PC-9 (cell line): ENCODE measurements at regions not wholly inside any gene's neighbourhood (a gene's known extent, or its start where the extent isn't known, plus 50 kb on each side); places are given as distances from the start of the nearest gene placed in this dataset.
A peak's percentile ranks its signal among the peaks of the same experiment; 100 is the strongest.

Source experiments
- BruUV-seq: library from RNA; stranded (reverse); fragments of 400-500 nt; replicated peaks from 2 replicates; lab custom pipeline; 2021; lab: Mats Ljungman, UMichigan
- CTCF ChIA-PET: fragments of 300-600 bp; sonication (Branson Sonifier 250); formaldehyde crosslinking; loops from one replicate; lab custom pipeline; 2022; ENCODE audit warnings: antibody characterized with exemption; lab: Charles Lee
- POLR2A ChIA-PET: fragments of 300-600 bp; sonication (Branson Sonifier 250); formaldehyde crosslinking; loops from one replicate; lab custom pipeline; 2022; ENCODE audit warnings: antibody characterized with exemption; ENCODE audit not compliant: unreplicated experiment; lab: Charles Lee
- DNase-seq, 2 experiments: peaks; one replicate each; pipeline versions ENCODE4 v3.0.0 to v3.0.0-alpha.2; 2015 to 2022; ENCODE audit warnings: mixed read lengths in 1 of 2
- H2AFZ ChIP-seq: fragments of 200-600 bp; sonication (generic); 2 replicates; pipeline ENCODE4 v1.8.1; 2017; ENCODE audit warnings: antibody characterized with exemption
- H3F3A ChIP-seq: fragments of 200-600 bp; sonication (generic); 2 replicates; pipeline ENCODE4 v1.8.1; 2017; ENCODE audit warnings: antibody characterized with exemption, mild to moderate bottlenecking, low read depth; ENCODE audit not compliant: insufficient read depth
- H3K27ac ChIP-seq: fragments of 200-600 bp; sonication (generic); 2 replicates; pipeline ENCODE4 v1.6.1; 2016; ENCODE audit warnings: mixed run types
- H3K27me3 ChIP-seq: fragments of 200-600 bp; sonication (generic); 2 replicates; pipeline ENCODE4 v1.6.1; 2016; ENCODE audit warnings: low read depth, mixed run types; ENCODE audit not compliant: insufficient read depth
- H3K36me3 ChIP-seq: fragments of 200-600 bp; sonication (generic); 2 replicates; pipeline ENCODE4 v1.6.1; 2016; ENCODE audit warnings: low read depth, mixed run types
- H3K4me1 ChIP-seq: fragments of 200-600 bp; sonication (generic); replicated peaks from 2 replicates; pipeline ENCODE4 v1.6.1; 2016; ENCODE audit warnings: mixed run types; ENCODE audit not compliant: insufficient read depth
- H3K4me2 ChIP-seq: fragments of 200-600 bp; sonication (generic); 2 replicates; pipeline ENCODE4 v1.6.1; 2017; ENCODE audit warnings: mixed run types
- H3K4me3 ChIP-seq: fragments of 200-600 bp; sonication (generic); 2 replicates; pipeline ENCODE4 v1.6.1; 2016; ENCODE audit warnings: mixed run types
- H3K79me2 ChIP-seq: fragments of 200-600 bp; sonication (generic); 2 replicates; pipeline ENCODE4 v1.6.1; 2017; ENCODE audit warnings: low read depth, mixed run types
- H3K9me2 ChIP-seq: fragments of 200-600 bp; sonication (generic); 2 replicates; pipeline ENCODE4 v1.8.1; 2017; ENCODE audit warnings: mild to moderate bottlenecking; ENCODE audit not compliant: insufficient read depth
- H3K9me3 ChIP-seq: fragments of 200-600 bp; sonication (generic); 2 replicates; pipeline ENCODE4 v1.8.1; 2016; ENCODE audit warnings: low read depth; ENCODE audit not compliant: insufficient read depth
- H4K20me1 ChIP-seq: fragments of 200-600 bp; sonication (generic); 2 replicates; pipeline ENCODE4 v1.8.1; 2017; ENCODE audit not compliant: insufficient read depth
- CTCF ChIP-seq: fragments of 200-600 bp; sonication (generic); conservative IDR thresholded peaks from 2 replicates; pipeline ENCODE4 v1.6.1; 2017; ENCODE audit warnings: mixed run types, antibody characterized with exemption, mild to moderate bottlenecking, moderate library complexity
- EZH2 ChIP-seq: fragments of 200-600 bp; sonication (generic); IDR thresholded peaks from 2 replicates; pipeline ENCODE4 v1.8.0; 2017; ENCODE audit warnings: antibody characterized with exemption, low read depth
- intact Hi-C: fragments of 100-400 bp; cut with micrococcal nuclease; formaldehyde crosslinking; loops from one replicate; pipeline ENCODE4 v1.10.0; 2022; ENCODE audit not compliant: unreplicated experiment

GRCh38 chr4:147368948-147369347 lies 111.9 kb upstream of the EDNRA start:
- TF ChIP-seq EZH2 (no peak), CTCF (no peak)
- Histone ChIP-seq H3K9me3 (peaks cover 5% of the 10 kb centered on the region; the same call in 1 of the 2 replicates), H3K4me3 (no peak overlapping the region), H3K4me2 (no peak overlapping the region), H3K27ac (no peak overlapping the region), H3K4me1 (peaks cover 20% of the 10 kb centered on the region), H3K27me3 (no peaks in the 10 kb centered on the region), H2AFZ (no peak overlapping the region), H3K9me2 (no peaks in the 10 kb centered on the region), H3F3A (no peaks in the 10 kb centered on the region), H4K20me1 (no peaks in the 10 kb centered on the region), H3K79me2 (no peaks in the 10 kb centered on the region), H3K36me3 (no peaks in the 10 kb centered on the region)
- no TSS peak for BruUV-seq
- intact Hi-C loops, result no loop called here
- POLR2A ChIA-PET, result no interaction called here
- no peak for DNase-seq
- CTCF ChIA-PET, result no interaction called here

- no peaks in the 10 kb centered on the region for H3K9me2 ChIP-seq
- 0 out of 2 replicates have a peak overlapping the region, but pooled peaks have one; percentile 58 for H2AFZ ChIP-seq
- ChIA-PET CTCF (no interaction called here), POLR2A (interaction anchor here (0.6 to 0.7 kb wide), 2 partner anchors 223 to 252 kb away, joined by 3 to 15 read pairs; no protein-coding TSS in a partner anchor)
- H3K4me2 ChIP-seq, result no peak overlapping the region
- H3K36me3 ChIP-seq, result no peaks in the 10 kb centered on the region
- no peaks in the 10 kb centered on the region for H3F3A ChIP-seq
- no peak for DNase-seq
- TF ChIP-seq CTCF (no peak), EZH2 (no peak)
- no peaks in the 10 kb centered on the region for H3K27me3 ChIP-seq
- H3K27ac ChIP-seq, result peak overlapping the region; percentile 78
- peaks cover 5% of the 10 kb centered on the region; the same call in 1 of the 2 replicates for H3K9me3 ChIP-seq
- H3K4me1 ChIP-seq, result peaks cover 19% of the 10 kb centered on the region
- no peak overlapping the region for H3K4me3 ChIP-seq
- no peaks in the 10 kb centered on the region for H4K20me1 ChIP-seq
- no peaks in the 10 kb centered on the region for H3K79me2 ChIP-seq
- intact Hi-C loops, result loop anchor here (5.0 kb wide), 1 partner anchor 227 kb away; no protein-coding TSS in a partner anchor
- no TSS peak for BruUV-seq
Measured at GRCh38 chr4:147370473-147370872, 110.4 kb upstream of the EDNRA start.

GRCh38 chr4:147370881-147371280 lies 110.0 kb upstream of the EDNRA start:
- intact Hi-C loops, result loop anchor here (5.0 kb wide), 1 partner anchor 226 kb away; no protein-coding TSS in a partner anchor
- TF ChIP-seq EZH2, result no peak
- no peaks in the 10 kb centered on the region for H4K20me1 ChIP-seq
- H3K9me2 ChIP-seq, result no peaks in the 10 kb centered on the region
- DNase-seq, result no peak
- peak overlapping the region; percentile 78 for H3K27ac ChIP-seq
- no peaks in the 10 kb centered on the region for H3K79me2 ChIP-seq
- ChIA-PET CTCF (no interaction called here), POLR2A (interaction anchor here (0.6 to 0.7 kb wide), 2 partner anchors 222 to 252 kb away, joined by 3 to 15 read pairs; no protein-coding TSS in a partner anchor)
- H3F3A ChIP-seq, result no peaks in the 10 kb centered on the region
- H3K9me3 ChIP-seq, result peaks cover 5% of the 10 kb centered on the region; the same call in 1 of the 2 replicates
- H2AFZ ChIP-seq, result no peak overlapping the region
- H3K27me3 ChIP-seq, result no peaks in the 10 kb centered on the region
- BruUV-seq, result no TSS peak
- H3K36me3 ChIP-seq, result no peaks in the 10 kb centered on the region
- no peak overlapping the region for H3K4me2 ChIP-seq
- H3K4me3 ChIP-seq, result no peak overlapping the region
- peaks cover 19% of the 10 kb centered on the region for H3K4me1 ChIP-seq
